ENCODE measurements at regions not wholly inside any gene's neighbourhood (a gene's known extent, or its start where the extent isn't known, plus 50 kb on each side); places are given as distances from the start of the nearest gene placed in this dataset.
"Not testable (repeated sequence)": the region's sequence is repeated elsewhere in the genome, so short reads cannot be mapped to it uniquely, and the experiment has no call there.

DNA sequence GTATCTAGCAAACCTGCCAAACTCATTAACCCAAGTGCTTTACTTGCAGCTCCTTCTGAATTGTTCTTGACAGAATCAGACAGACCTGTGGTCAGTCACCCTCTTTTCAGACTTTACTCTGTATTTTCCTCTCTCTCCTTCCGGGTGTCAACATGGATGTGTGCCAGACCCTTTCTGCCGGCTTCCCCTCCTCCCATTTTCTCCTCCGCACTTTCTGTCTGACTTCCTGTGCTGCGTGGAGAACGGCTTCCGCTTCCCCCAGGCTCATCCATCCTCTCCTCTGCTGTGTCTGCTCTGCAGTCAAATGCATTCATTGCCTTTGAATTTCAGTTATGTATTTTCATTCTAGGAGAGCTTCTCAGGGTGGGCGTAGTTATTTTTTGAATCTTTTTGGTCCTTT lies 53.3 kb upstream of the LRPAP1 start:
- not testable (repeated sequence) for DNase-seq

DNA sequence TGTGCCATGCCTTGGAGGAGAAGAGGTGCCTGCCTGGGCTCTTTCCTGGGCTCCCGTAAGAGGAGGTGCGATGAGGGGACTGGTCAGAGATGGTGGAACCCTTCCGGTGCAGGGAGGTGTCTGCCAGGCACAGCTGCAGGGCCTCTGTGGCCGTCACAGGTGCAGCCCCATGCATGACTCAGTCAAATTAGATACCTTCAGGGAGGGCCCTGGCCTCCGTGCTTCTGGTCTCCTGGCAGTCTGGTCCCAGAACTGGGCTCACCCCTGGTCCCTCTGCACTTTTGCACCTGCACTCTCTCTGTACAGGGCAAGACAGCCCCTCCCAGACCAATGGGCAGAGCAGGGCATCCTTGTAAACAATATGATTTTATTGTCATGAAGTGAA lies 49.9 kb upstream of the LRPAP1 start:
- DNase-seq = no peak

Data from NCI-H774 (cell line).